Hindlimb muscle (tissue), 1 donor: ENCODE measurements at regions not wholly inside any gene's neighbourhood (a gene's known extent, or its start where the extent isn't known, plus 50 kb on each side); places are given as distances from the start of the nearest gene placed in this dataset.
"Not testable (repeated sequence)": the region's sequence is repeated elsewhere in the genome, so short reads cannot be mapped to it uniquely, and the experiment has no call there.

Experiments used
- DNase-seq: peaks from one replicate; pipeline ENCODE4 v3.0.0-alpha.2; 2013

GRCh38 chr6:33507261-33507660 lies 52.9 kb downstream of the ZBTB9 start:
- DNase-seq: no peak

- DNase-seq: peak; percentile 31
These were observed 54.9 kb downstream of the ZBTB9 start for GRCh38 chr6:33508935-33509926.

- DNase-seq: no peak
These were observed 58.8 kb downstream of the ZBTB9 start for GRCh38 chr6:33513213-33513612.

- DNase-seq: no peak
These were observed 62.4 kb downstream of the ZBTB9 start for GRCh38 chr6:33516726-33517125.

GRCh38 chr6:33520636-33521488 lies 59.2 kb downstream of the BAK1 start:
- DNase-seq: not testable (repeated sequence)

GRCh38 chr6:33521489-33522091 lies 58.5 kb downstream of the BAK1 start:
- DNase-seq: no peak
